ENCODE measurements at regions not wholly inside any gene's neighbourhood (a gene's known extent, or its start where the extent isn't known, plus 50 kb on each side); places are given as distances from the start of the nearest gene placed in this dataset.

DNA sequence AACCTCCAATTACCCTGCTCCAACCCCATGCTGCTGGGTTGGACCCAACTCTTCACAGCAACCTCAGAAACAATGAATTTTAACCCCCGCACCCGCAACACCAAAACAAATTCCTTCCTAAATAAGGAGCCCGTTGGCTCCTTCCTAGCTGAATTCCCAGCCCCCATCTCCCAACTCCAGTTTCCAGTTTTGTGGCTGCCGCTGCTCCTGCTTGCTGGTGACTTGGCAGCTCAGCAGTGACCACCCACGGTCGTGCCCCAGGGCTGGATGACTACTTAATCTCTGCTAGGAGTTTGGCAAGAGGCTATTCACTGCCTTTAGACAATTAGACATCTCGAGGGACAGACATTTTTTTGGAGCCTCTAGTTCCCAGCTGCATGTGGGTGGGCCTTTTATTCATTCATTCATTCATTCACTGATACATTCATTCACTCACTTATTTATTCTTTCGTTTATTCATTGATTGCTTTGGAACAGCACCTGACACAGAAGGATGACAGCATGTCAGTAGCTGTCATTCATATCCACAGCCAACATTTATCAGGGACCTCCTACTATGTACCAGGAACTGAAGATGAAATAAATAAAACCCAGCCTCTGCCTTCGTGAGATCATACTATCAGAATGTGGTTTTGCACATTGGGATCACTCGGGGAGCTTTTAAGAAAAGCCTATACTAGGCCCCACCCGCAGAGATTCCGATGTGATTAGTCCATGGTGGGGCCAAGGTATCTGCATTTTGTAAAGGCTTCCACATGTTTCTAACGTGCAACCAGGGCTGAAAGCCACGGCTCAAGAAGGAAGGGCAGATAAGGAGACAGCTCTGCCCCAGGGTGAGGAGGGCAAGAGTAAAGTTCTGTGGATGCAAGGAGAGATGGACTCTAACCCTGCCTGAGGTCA is 256.5 kb downstream of the SHQ1 start:
- no peak for DNase-seq

DNA sequence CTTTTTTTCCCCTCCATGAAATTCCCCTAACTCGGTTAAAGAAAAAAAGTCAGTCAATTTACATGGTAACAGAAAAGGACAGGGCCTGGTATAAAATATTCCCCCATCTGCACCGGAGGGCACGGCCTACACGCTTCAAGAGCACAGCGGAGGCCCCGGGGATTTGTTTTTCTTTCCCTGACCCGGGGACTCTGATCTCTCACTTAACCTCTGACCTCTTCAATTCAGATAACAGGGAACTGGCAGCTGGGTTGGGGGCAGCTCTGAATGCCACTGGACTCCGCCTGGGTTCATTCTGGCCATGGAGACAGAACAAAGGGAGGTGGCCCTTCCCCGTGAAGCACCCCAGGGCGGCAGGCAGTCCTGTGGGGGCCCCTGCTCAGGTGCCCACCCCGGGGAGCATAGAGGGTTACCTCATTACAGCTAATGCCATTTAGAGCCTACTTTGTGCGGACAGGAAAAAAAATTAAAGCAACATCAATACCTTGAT is 257.5 kb downstream of the SHQ1 start:
- DNase-seq: no peak

DNA sequence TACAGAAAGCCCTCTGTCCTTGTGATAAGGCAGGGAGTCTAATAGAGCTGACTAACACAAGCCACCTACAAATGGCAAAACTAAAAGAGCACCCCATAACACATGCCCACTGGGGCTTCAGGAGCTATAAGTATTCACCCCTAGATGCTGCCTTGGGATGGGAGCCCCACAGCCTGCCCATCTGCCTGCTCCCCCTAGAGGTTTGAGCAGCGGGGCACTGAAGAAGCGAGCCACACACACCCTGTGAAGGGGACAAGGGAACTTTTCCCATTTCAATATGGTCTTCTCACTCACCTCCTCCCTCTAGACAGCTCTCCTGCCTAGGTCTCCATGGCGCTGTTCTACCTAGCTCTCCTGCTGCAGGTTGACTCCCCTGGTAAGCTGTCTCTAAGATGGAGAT is 261.0 kb downstream of the SHQ1 start:
- DNase-seq: no peak

DNA sequence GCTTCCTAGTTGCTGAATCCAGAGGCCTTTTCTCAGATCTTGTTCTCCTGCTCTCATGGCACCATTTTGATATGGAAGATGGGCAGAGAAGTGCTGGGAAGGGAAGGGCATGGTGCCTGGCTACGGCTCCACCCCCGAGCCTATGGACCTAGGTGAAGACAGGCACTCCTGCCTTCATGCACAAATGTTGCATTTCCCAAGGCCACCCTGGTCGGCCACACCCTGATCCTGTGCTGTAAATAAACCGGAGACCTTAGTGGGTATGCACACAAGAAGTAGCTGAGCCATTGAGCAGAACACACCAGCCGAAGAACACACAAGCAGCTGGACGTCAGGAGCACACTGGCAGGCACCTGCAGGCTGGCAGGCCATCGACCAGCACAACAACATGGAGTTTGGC is 261.6 kb downstream of the SHQ1 start:
- DNase-seq: no peak

DNA sequence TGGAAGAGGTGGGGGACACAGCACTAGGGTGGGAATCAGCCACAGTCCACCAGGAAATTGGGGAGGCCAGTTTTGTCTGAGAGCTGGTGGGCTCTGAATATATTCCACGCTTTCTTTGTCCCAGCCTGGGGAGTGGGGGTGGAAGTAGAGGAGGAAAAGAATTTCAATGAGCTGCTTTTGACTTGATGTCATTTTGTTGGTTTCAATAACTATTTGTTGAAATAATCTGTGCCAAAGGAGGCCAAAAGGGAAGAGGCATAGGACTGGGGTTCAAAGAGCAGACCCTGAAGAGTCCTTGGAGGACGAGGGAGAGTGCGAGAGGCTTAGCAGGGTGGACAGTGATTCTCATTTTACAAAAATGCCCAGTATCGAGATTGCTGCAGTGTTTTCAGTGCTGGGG is 262.3 kb downstream of the SHQ1 start:
- no peak for DNase-seq

DNA sequence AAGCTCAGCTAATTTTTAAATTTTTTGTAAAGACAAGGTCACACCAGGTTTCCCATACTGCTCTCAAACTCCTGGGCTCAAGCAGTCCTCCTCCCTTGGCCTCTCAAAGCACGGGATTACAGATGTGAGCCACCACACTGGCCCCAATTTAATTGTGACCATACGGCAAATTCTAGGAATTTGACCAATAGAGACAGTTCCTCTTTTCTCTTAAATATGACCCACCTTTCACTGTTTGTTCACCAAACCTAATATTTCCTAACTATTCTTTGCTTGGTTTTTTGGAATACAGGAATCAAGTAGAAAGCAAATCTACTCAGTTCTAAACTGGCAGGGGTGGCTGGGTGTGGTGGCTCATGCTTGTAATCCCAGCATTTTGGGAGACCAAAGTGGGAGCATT is 264.0 kb downstream of the SHQ1 start:
- no peak for DNase-seq

DNA sequence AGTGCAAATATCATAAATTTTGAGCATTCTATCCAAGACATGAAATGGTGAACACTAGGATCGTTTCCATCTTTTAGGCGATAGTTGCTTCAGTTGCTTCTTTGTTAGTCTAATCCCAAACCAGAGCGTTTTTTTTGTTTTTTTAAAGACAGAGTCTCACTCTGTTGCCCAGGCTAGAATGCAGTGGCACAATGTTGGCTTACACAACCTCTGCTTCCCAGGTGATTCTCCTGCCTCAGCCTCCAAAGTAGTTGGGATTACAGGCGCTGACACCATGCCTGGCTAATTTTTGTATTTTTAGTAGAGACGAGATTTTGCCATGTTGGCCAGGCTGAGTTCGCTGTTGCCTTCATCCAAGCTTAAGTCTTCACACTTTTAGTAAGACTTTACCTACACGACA is 265.3 kb downstream of the SHQ1 start:
- DNase-seq: no peak

DNA sequence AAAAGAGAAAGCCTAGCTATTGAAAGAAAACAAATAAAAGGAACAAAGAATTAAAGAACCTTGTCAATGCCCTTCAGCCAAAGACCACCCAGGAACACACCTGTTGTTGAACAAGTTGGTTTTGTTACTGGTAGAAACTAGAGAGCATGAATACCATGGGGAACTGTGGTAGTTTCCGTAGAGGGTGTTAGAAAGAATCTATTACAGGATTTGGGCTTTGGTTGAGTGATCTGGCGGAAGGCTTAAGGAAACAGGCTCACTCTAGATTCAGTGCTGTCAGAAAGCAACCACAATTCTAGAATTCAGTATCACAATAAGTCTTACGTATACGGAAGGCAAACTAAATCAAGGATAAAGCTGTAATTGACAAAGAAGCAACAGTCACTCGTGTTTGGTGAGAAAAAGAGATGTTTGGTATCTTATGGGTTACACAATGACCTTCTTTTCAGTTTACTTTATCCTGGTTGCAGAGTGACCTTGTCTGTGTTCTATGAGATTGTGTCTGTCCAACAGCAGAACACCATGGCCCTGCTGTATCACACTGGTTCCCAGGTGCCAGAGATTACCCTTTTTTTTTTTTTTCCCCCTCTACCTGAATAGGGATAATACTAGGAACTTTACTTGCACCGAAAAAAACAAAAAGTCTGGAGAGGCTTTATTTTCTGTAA is 265.9 kb downstream of the SHQ1 start:
- no peak for DNase-seq

DNA sequence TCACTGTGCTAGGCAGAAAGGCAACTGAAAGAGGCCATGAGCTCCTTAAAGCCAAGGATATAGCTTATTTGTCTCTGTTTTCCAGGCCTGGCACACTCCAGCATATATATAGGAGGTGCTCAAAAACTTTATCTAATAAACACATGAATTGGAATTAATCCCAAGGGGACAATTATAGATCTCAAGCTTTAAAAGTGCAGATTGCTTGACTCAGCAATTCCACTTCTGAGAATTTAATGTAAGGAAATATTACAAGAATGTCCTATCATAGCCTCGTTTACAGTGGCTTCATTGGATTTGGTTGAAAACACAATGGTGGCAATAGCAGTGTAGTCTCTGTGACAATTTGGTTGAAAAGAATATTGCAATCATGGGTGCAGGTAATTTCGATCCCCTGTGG is 267.3 kb downstream of the SHQ1 start:
- no peak for DNase-seq

DNA sequence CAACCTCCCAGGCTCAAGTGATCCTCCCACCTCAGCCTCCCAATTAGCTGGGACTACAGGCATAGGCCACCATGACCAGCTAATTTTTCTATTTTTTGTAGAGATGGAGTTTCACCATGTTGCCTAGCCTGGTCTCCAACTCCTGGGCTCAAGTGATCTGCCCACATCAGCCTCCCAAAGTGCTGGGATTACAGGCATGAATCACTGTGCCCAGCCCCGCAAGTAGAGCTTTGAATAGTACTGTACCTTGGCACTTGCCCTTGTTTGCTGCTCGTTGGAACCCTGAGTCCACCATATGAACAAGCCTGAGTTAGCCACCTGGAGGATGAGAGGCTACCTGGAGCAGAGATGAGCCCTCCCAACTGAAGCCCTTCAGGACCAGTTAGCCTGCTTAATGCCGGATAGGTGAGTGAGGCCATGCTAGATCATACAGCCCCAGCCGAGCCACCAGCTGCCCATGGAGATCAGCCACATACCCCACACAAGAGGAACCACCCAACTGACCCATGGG is 267.9 kb downstream of the SHQ1 start:
- DNase-seq: no peak

DNA sequence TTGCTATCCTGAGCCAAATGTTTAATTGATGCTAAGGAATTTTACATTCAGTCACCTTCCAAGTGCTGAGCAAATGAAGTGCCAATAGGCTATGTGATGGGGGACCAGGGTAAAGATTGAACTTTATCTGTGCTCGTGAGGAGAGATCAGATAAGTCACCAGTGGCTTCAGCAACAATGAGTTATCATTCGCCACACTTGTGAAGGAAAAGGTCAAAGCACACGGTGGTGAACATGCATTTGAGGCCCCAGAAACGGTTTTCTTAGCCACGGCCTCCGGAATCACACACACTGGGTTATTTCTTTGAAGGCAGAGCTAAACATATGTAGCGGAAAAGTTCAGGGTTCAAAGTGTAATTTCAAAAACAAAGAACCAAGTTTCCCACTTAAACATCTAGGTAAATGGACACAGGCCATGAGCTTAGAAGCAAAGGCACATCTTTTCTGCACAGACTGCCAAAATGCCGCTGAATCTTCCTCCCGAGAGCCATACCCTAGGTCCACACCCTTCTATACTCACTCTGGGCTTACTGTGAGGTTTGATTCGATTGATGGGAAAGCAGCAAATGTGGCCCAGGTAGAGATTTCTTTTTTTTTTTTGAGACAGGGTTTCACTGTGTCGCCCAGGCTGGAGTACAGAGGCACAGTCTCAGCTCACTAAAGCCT is 268.5 kb downstream of the SHQ1 start:
- no peak for DNase-seq

DNA sequence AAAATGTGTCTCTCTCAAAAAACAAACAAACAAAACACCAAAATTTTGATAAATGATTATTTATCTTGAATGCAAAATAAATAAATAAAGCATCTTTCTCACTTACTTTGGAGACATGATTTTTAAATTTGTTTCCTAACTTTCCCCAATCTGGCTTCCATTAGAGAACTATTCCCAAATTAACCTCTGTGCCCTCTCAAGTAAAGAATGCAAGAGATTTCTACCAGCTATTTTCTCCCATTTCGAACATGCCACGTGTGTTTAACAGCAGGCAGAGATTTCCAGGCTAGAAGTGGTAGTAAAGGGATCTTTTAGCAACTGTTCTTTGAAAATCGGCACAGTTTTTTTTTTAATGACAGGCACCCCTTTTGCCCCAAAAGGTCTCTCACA is 269.1 kb downstream of the SHQ1 start:
- DNase-seq: no peak

DNA sequence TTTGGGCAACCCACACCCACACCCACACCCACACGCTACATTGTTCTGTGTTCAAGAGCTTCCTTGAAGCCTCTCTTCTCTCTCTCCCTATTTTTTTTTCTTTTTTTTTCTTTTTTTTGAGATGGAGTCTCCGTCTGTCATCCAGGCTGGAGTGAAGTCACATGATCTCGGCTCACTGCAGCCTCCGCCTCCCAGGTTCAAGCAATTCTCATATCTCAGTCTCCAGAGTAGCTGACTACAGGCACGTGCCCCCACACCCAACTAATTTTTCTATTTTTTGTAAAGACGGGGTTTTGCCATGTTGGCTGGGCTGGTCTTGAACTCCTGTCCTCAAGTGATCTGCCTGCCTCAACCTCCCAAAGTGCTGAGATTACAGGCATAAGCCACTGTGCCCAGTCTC is 271.1 kb downstream of the SHQ1 start:
- DNase-seq: no peak

DNA sequence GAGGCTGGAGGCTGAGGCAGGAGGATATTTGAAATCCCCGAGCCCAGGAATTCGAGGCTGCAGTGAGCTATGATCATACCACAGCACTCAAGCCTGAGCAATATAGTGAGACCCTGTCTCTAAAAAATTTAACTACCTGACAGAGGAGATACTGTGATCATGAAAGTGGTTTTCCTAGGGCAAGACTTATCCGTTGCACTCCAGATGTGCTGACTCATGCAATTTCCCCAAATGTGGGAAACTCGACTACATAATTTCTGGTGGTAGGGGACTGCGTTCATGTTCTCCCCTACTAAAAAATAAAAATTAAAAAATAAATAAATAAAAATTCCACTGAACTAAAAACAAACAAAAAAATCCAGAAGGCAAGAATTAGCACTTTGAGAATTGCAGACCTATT is 271.7 kb downstream of the SHQ1 start:
- no peak for DNase-seq

DNA sequence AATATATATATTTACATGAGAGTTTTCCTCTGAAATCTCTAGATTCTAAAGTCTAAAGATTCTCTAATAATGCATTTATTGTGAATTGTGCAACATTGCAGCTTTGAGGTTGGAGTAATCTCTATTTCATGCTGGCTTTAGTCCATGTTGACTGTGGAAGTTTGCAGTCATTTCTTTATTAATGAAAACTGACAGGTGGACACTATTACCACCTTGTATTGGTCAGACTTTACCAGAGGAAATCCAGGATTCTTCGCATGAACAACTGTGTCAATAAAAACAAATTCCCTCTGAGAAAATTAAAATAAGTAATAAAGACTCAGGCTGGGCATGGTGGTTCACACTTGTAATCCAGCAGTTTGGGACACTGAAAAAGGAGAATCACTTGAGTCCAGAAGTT is 274.1 kb downstream of the SHQ1 start:
- no peak for DNase-seq

DNA sequence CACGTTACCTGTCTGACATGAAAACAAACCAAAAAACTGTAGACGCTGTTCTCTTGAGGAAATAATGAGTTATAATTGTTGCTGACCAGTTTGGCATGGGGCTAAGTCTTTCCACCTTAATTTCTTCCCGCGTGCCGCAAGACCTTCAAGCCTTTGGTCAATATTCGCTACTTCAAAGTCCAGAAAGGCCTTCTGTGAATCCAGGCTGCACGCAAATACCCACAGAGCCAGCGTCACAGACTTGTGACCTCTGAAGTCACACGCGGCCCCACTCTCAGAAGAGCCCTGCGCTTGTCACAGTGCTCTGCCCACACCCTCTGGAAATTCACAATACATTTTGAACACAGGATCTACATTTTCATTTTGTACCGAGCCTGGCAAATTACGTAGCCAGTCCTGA is 275.2 kb downstream of the SHQ1 start:
- no peak for DNase-seq

DNA sequence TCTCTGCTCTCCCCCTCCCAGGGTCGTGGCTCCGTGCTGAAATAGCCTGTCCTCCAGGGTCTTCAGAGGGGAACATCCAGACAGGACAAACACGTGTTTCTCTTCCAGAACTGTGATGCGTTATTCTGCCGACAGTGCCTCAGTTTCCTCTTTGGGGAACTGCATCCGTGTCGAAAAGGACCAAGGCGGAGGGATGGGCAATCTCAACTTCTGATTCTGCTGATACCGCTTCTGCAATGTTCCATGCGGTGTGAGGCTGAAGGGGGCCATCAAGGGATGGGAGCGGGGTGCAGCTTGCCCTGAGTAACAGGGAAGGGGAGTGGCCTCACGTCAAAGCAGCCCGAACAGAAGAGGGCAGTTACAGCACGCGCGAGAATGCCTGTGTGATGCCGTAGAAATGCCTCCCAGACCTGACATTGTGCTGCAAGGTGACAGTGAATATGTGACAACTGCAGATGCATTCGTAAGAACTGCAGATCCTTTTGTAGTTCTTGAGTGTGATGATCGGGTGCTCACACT is 275.7 kb downstream of the SHQ1 start:
- DNase-seq: no peak

DNA sequence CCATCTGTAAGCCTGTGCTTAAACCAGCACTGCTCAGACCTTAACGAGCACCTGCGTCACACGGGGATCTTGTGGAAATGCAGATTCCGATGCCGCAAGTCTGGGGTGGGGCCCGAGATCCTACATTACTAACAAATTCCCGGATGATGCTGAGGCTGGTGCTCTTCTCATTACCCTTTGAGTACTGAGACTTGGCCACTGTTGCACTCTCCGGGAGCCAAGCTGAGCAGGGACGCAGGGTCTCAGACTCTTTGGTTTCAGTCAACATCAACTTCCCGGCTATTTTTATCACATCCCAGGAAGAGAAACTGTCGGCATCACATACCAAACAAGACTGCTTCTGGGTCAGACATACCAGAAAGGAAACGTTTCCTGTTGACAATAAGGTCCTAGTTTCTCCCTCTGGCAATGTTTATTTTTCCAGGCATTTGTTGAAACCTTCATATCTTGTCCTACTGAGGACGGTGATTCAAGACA is 276.6 kb downstream of the SHQ1 start:
- DNase-seq: no peak

DNA sequence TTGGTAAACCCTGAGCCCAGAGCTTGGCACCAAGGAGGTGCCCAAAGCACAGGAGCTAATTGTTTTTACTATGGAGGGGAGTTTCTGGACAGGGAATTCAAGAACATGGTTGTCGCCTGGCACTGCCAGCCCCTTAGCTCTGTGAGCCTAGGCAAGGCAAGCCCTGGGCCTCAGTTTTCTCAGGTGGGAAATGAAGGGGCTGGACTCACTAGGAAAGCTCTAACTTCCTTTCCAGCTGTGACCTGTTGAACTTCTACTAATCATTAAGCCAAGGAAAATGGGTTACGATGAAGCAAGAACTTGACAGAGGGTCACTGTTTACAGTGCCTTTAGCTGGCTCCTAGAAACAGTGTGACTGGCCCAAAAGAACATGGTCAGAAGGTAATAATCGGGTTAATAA is 277.2 kb downstream of the SHQ1 start:
- no peak for DNase-seq

DNA sequence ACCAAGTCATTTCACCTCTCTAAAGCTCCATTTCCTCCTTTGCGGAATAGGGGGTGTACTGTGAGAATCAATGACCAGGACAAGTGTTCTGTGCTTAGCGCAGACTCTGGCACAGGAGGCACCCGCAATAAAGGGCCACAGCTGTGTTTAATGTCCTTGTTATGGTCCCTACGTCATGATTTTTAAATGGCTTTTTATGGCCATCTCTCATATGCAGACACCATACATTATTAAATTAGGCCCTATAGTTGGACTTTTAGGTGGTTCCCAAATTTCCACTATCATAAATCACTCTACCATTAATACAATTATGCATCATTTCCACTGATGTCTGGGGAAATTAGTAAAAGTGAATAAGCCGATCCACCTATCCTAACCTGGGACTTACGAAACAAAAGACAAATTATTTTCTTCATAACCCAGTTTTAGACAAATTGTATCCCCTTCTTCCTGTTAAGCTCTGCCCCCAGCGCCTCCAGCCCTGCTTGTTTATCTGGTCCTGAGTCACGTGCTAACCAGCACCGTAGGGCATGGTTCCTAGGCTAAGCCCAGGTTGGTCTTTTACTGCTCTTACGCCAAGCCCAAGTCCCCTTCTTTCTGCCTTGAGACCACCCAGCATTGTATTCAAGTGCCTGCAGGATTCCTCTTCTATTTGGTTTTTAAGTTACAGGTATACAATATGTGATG is 278.3 kb downstream of the SHQ1 start:
- no peak for DNase-seq

DNA sequence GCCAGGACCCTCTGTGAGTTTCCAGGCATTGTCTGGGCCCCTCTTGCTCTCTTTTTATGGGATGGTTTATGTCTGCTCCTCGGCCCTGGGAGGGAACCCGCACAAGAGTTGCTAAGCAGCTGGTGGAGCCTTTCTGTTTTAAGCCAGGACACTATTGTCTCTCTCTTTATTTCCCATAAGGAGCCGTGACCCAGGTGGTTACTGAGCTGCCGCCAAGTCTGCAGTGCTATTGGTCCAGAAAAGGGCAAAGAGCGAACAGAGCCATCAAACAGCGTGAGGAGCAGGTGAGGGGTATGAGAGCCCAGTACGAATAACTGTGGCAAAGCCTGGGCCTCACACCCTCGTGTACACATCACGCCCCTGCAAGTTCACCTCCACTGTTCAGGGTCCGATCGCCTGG is 280.2 kb downstream of the SHQ1 start:
- DNase-seq: no peak

DNA sequence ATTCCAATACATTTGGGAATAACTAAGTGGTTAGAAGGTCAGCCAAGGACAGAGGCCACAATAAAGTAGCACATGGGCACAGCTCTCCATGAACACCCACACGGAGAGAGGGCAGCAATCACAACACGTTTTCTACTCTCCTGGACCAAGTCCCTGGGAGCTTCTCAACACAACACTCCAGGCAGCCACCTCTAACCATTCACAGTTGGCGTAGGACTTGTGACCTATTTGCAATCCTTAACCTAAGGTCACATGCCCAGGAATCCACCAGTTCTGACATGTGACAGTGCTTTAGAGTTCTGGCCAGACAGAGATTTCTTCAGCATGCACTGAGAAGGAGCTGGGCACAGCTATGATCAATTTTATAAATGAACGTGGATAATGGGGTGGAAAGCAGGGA is 280.8 kb downstream of the SHQ1 start:
- no peak for DNase-seq

DNA sequence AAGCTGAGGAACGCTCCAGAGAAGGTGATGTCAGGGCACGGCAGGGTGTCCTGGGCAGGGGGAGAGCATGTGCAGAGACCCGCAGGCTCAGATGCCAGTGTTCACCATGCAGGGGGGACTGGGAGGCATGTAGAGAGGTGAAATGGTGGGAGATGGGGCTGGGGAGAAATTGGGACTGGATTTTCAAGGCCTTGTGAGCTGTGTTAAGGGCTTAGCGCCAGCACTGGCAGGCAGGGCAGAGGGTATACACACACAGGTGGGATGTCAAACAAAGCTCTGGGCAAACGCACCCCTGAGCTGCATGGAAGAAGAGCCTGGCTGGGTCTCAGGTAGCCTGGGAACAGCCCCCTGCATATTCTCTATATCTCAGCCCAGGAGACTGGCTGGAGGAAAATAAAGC is 282.7 kb downstream of the SHQ1 start:
- no peak for DNase-seq

All from dermis blood vessel endothelial cell (primary cell).